GM12878 (cell line): ENCODE measurements at regions not wholly inside any gene's neighbourhood (a gene's known extent, or its start where the extent isn't known, plus 50 kb on each side); places are given as distances from the start of the nearest gene placed in this dataset.

Source experiments
- ATAC-seq: fragments of 200-7000 bp; cut with Tn5 transposase; 3 replicates; pipeline ENCODE4 v1.9.1; 2020; ENCODE audit warnings: mild to moderate bottlenecking, moderate library complexity
- BruUV-seq: library from RNA; stranded (reverse); fragments of 400-500 nt; replicated peaks from 2 replicates; lab custom pipeline; 2021; lab: Mats Ljungman, UMichigan
- CTCF ChIA-PET: fragments of 300-600 bp; sonication (Branson Sonifier 250); formaldehyde crosslinking; extraction: SDS; loops from one replicate; lab custom pipeline; 2021; ENCODE audit warnings: inconsistent platforms; lab: Yijun Ruan, JAX
- POLR2A ChIA-PET: fragments of 350-600 bp; formaldehyde crosslinking; extraction: SDS; loops from one replicate; lab custom pipeline; 2021; ENCODE audit warnings: inconsistent platforms; lab: Charles Lee
- RAD21 ChIA-PET: fragments of 300-600 bp; sonication (Branson Sonifier 250); formaldehyde crosslinking; loops from one replicate; lab custom pipeline; 2023; ENCODE audit warnings: antibody characterized with exemption; ENCODE audit not compliant: unreplicated experiment; lab: Charles Lee
- SMC1A ChIA-PET: fragments of 300-600 bp; sonication (Branson Sonifier 250); formaldehyde crosslinking; loops from one replicate; lab custom pipeline; 2023; ENCODE audit not compliant: unreplicated experiment, uncharacterized antibody; lab: Charles Lee
- DNase-seq: peaks from one replicate; pipeline ENCODE4 v3.0.0-alpha.2; 2011; ENCODE audit warnings: low read depth, low spot score
- FAIRE-seq: peaks from 3 replicates; lab custom pipeline; 2011; peaks lifted over from hg19 to GRCh38; lab: Jason Lieb, UNC
- H2AFZ ChIP-seq: 2 replicates; pipeline ENCODE4 v1.6.0; 2011; ENCODE audit warnings: low read depth, low read length, control low read depth; ENCODE audit not compliant: control insufficient read depth
- H3K27ac ChIP-seq: 2 replicates; pipeline ENCODE4 v1.5.1; 2011; ENCODE audit warnings: control low read depth; ENCODE audit not compliant: control insufficient read depth, insufficient read depth
- H3K27me3 ChIP-seq, 2 experiments: replicated peaks in 1 of 2; 2 replicates each; pipeline versions ENCODE4 v1.6.0 to v1.6.1; 2011; ENCODE audit warnings: low read length in 1 of 2; ENCODE audit not compliant: control insufficient read depth in 2 of 2, insufficient read depth in 2 of 2
- H3K36me3 ChIP-seq, 2 experiments: 2 replicates each; pipeline ENCODE4 v1.5.1; 2011; ENCODE audit warnings: low read length in 1 of 2; ENCODE audit not compliant: control insufficient read depth in 2 of 2, insufficient read depth in 2 of 2
- H3K4me1 ChIP-seq: 2 replicates; pipeline ENCODE4 v1.6.1; 2011; ENCODE audit warnings: mild to moderate bottlenecking, low read length, moderate library complexity, mixed read lengths; ENCODE audit not compliant: control insufficient read depth, insufficient read depth
- H3K4me2 ChIP-seq: 2 replicates; pipeline ENCODE4 v1.6.0; 2011; ENCODE audit warnings: control low read depth; ENCODE audit not compliant: control insufficient read depth, insufficient read depth
- H3K4me3 ChIP-seq: fragments of 200-600 bp; sonication (generic); 2 replicates; pipeline ENCODE4 v1.5.1; 2016
- H3K79me2 ChIP-seq: 2 replicates; pipeline ENCODE4 v1.6.0; 2011; ENCODE audit warnings: low read length; ENCODE audit not compliant: control insufficient read depth, insufficient read depth
- H3K9ac ChIP-seq: 2 replicates; pipeline ENCODE4 v1.8.0; 2011; ENCODE audit warnings: low read length, control low read depth, mixed read lengths; ENCODE audit not compliant: control insufficient read depth, insufficient read depth
- H3K9me3 ChIP-seq: replicated peaks from 3 replicates; pipeline ENCODE4 v1.5.1; 2011; ENCODE audit warnings: mild to moderate bottlenecking, low read length; ENCODE audit not compliant: control insufficient read depth, insufficient read depth
- H4K20me1 ChIP-seq: 2 replicates; pipeline ENCODE4 v1.6.0; 2011; ENCODE audit not compliant: control insufficient read depth, insufficient read depth
- BHLHE40 ChIP-seq, 2 experiments: fragments of 450-650 bp in 1 of 2; IDR thresholded peaks; 2 replicates each; pipeline ENCODE4 v1.6.1; 2011 to 2017; ENCODE audit warnings: low read depth in 2 of 2, borderline replicate concordance in 1 of 2, improper control_type of control experiment in 1 of 2, low read length in 1 of 2, mild to moderate bottlenecking in 1 of 2
- CREB1 ChIP-seq: IDR thresholded peaks from 2 replicates; pipeline ENCODE4 v1.6.1; 2012; ENCODE audit warnings: low read depth, mild to moderate bottlenecking, inconsistent platforms
- HDGF ChIP-seq: fragments of 450-650 bp; IDR thresholded peaks from 2 replicates; pipeline ENCODE4 v1.6.1; 2016; ENCODE audit warnings: antibody characterized with exemption
- LARP7 ChIP-seq: fragments of 450-650 bp; IDR thresholded peaks from 2 replicates; pipeline ENCODE4 v1.6.1; 2017; ENCODE audit warnings: mild to moderate bottlenecking
- MEF2B ChIP-seq: fragments of 450-650 bp; IDR thresholded peaks from 2 replicates; pipeline ENCODE4 v1.6.1; 2018; ENCODE audit warnings: mild to moderate bottlenecking, moderate library complexity; ENCODE audit not compliant: partially characterized antibody, poor library complexity, severe bottlenecking
- POLR2A ChIP-seq: IDR thresholded peaks from 2 replicates; pipeline ENCODE4 v1.6.1; 2011; ENCODE audit warnings: low read depth, mild to moderate bottlenecking, low read length
- RAD21 ChIP-seq: IDR thresholded peaks from 2 replicates; pipeline ENCODE4 v1.6.1; 2011; ENCODE audit warnings: mild to moderate bottlenecking, low read depth, low read length, moderate library complexity; ENCODE audit not compliant: insufficient read depth
- SMAD1 ChIP-seq: fragments of 450-650 bp; IDR thresholded peaks from 2 replicates; pipeline ENCODE4 v1.6.1; 2018; ENCODE audit warnings: mild to moderate bottlenecking, low read depth; ENCODE audit not compliant: partially characterized antibody
- SMARCA5 ChIP-seq: fragments of 450-650 bp; IDR thresholded peaks from 2 replicates; pipeline ENCODE4 v1.6.1; 2017; ENCODE audit warnings: mild to moderate bottlenecking
- TCF3 ChIP-seq: IDR thresholded peaks from 2 replicates; pipeline ENCODE4 v1.6.1; 2012; ENCODE audit warnings: low read depth, mild to moderate bottlenecking, low read length, borderline replicate concordance; ENCODE audit not compliant: insufficient read depth
- WRNIP1 ChIP-seq: IDR thresholded peaks from 2 replicates; pipeline ENCODE4 v1.6.1; 2011; ENCODE audit warnings: low read depth, low read length, improper control_type of control experiment, borderline replicate concordance
- YBX1 ChIP-seq: fragments of 450-650 bp; IDR thresholded peaks from 2 replicates; pipeline ENCODE4 v1.6.1; 2016; ENCODE audit warnings: antibody characterized with exemption
- ZBED1 ChIP-seq: IDR thresholded peaks from 2 replicates; pipeline ENCODE4 v1.6.1; 2016; ENCODE audit warnings: borderline replicate concordance
- ZBTB33 ChIP-seq: fragments of 450-650 bp; IDR thresholded peaks from 2 replicates; pipeline ENCODE4 v1.6.1; 2017; ENCODE audit warnings: mild to moderate bottlenecking
- WGBS: methylation state at CpG from one replicate; pipeline ENCODE4 v1.1.6; 2016; ENCODE audit warnings: low lambda C conversion rate; ENCODE audit not compliant: insufficient replicate concordance, insufficient coverage; ENCODE audit errors: missing lambda C conversion rate; 5-methylcytosine and 5-hydroxymethylcytosine counted together
- in situ Hi-C: fragments of 300-500 bp; cut with MboI; formaldehyde crosslinking; loops from 9 replicates; pipeline ENCODE4 v1.14.3; 2018; ENCODE audit warnings: mixed read lengths
- intact Hi-C: fragments of 100-400 bp; cut with micrococcal nuclease; formaldehyde crosslinking; loops from one replicate; pipeline ENCODE4 v1.14.2; 2022; ENCODE audit not compliant: unreplicated experiment

GRCh38 chr7:94109556-94109955 is 105.4 kb upstream of the BET1 start:
- CTCF ChIA-PET: interaction anchor here (1.0 to 3.2 kb wide), 6 partner anchors 11 to 166 kb away, joined by 3 to 14 read pairs (median 3); no protein-coding TSS in a partner anchor
- Histone ChIP-seq H3K9ac (no peak overlapping the region), H2AFZ (peak overlapping the region; percentile 23), H3K9me3 (no peaks in the 10 kb centered on the region), H3K4me3 (no peak overlapping the region), H4K20me1 (no peaks in the 10 kb centered on the region), H3K4me2 (no peak overlapping the region), H3K36me3 (no peaks in the 10 kb centered on the region), H3K4me1 (no peaks in the 10 kb centered on the region), H3K27me3 (no peaks in the 10 kb centered on the region), H3K27ac (no peak overlapping the region), H3K79me2 (no peaks in the 10 kb centered on the region)
- peak; percentile 79 for ATAC-seq
- no peak for FAIRE-seq
- SMC1A ChIA-PET: interaction anchor here (0.7 to 2.5 kb wide), 8 partner anchors 9 to 75 kb away, joined by 3 to 10 read pairs (median 4); no protein-coding TSS in a partner anchor
- in situ Hi-C loops (no loop called here), intact Hi-C loops (no loop called here)
- no TSS peak for BruUV-seq
- WGBS: 49% methylated on average over 5 of the region's 5 CpGs
- TF ChIP-seq LARP7 (no peak), ZBTB33 (0 out of 2 replicates have a peak, but pooled peaks have one; percentile 13), RAD21 (no peak)
- DNase-seq: no peak
- RAD21 ChIA-PET: interaction anchor here (0.7 to 1.7 kb wide), 5 partner anchors 20 to 286 kb away, joined by 3 to 6 read pairs (median 3); no protein-coding TSS in a partner anchor
- POLR2A ChIA-PET: no interaction called here

- Histone ChIP-seq H3K9me3 (no peaks in the 10 kb centered on the region), H3K9ac (no peak overlapping the region), H3K4me3 (no peak overlapping the region), H3K27ac (no peak overlapping the region), H3K36me3 (no peaks in the 10 kb centered on the region), H3K27me3 (no peaks in the 10 kb centered on the region), H4K20me1 (no peaks in the 10 kb centered on the region), H2AFZ (peak overlapping the region; percentile 54; the same call in 1 of the 2 replicates), H3K4me1 (no peaks in the 10 kb centered on the region), H3K79me2 (no peaks in the 10 kb centered on the region), H3K4me2 (no peak overlapping the region)
- POLR2A ChIA-PET: no interaction called here
- FAIRE-seq (no peak), ATAC-seq (peak; percentile 65), DNase-seq (no peak)
- RAD21 ChIA-PET: interaction anchor here (1.1 kb wide), 1 partner anchor 22 kb away, joined by 7 read pairs; no protein-coding TSS in a partner anchor
- no TSS peak for BruUV-seq
- SMC1A ChIA-PET: interaction anchor here (0.8 to 2.5 kb wide), 6 partner anchors 11 to 60 kb away, joined by 3 to 10 read pairs (median 4); no protein-coding TSS in a partner anchor
- in situ Hi-C loops (no loop called here), intact Hi-C loops (no loop called here)
- CTCF ChIA-PET: interaction anchor here (0.6 to 3.2 kb wide), 2 partner anchors 22 to 973 kb away, joined by 4 to 14 read pairs; no protein-coding TSS in a partner anchor
- 0% methylated on average over 2 of the region's 2 CpGs for WGBS
- TF ChIP-seq HDGF (no peak), YBX1 (no peak), POLR2A (no peak), TCF3 (no peak), SMARCA5 (no peak), BHLHE40 (IDR thresholded peaks at IDR 0.05; ENCODE audit: borderline replicate concordance in 1 of 2, low read depth in 2 of 2, low read length in 1 of 2) (no peak), SMAD1 (no peak), WRNIP1 (no peak), MEF2B (no peak), ZBED1 (no peak), CREB1 (no peak)
Measured at GRCh38 chr7:94111009-94111408, 106.9 kb upstream of the BET1 start.
